Panc1 (cell line): ENCODE measurements at regions not wholly inside any gene's neighbourhood (a gene's known extent, or its start where the extent isn't known, plus 50 kb on each side); places are given as distances from the start of the nearest gene placed in this dataset.

ENCODE experiments used
- ATAC-seq: fragments of 200-7000 bp; cut with Tn5 transposase; 2 replicates; pipeline ENCODE4 v1.9.1; 2020; ENCODE audit warnings: mild to moderate bottlenecking, moderate library complexity
- BruUV-seq: library from RNA; stranded (reverse); fragments of 400-500 nt; replicated peaks from 2 replicates; lab custom pipeline; 2021; lab: Mats Ljungman, UMichigan
- CTCF ChIA-PET: fragments of 300-600 bp; sonication (Branson Sonifier 250); formaldehyde crosslinking; loops from one replicate; lab custom pipeline; 2022; ENCODE audit warnings: antibody characterized with exemption; lab: Charles Lee
- POLR2A ChIA-PET: fragments of 300-600 bp; sonication (Branson Sonifier 250); formaldehyde crosslinking; loops from one replicate; lab custom pipeline; 2022; ENCODE audit warnings: antibody characterized with exemption; lab: Charles Lee
- DNase-seq: peaks from one replicate; pipeline ENCODE4 v3.0.0-alpha.2; 2010; ENCODE audit warnings: low read depth, low spot score
- H3K27ac ChIP-seq: 2 replicates; pipeline ENCODE4 v1.5.1; 2011; ENCODE audit warnings: mild to moderate bottlenecking, low read length, inconsistent platforms
- H3K27me3 ChIP-seq: fragments of 200-500 bp; sonication (Bioruptor generic); 2 replicates; pipeline ENCODE4 v1.6.0; 2014; ENCODE audit warnings: low read length, inconsistent platforms; ENCODE audit not compliant: control insufficient read depth, insufficient read depth
- H3K36me3 ChIP-seq: fragments of 200-500 bp; sonication (Bioruptor generic); 2 replicates; pipeline ENCODE4 v1.5.1; 2014; ENCODE audit warnings: inconsistent platforms, mild to moderate bottlenecking, low read length, moderate library complexity; ENCODE audit not compliant: control insufficient read depth, insufficient read depth
- H3K4me1 ChIP-seq: 2 replicates; pipeline ENCODE4 v1.5.1; 2011; ENCODE audit warnings: inconsistent platforms, mild to moderate bottlenecking, low read length, moderate library complexity; ENCODE audit not compliant: control insufficient read depth, insufficient read depth
- H3K4me3 ChIP-seq, 2 experiments: 2 replicates each; pipeline ENCODE4 v1.5.1; 2011 to 2012; ENCODE audit warnings: low read depth in 2 of 2, low read length in 2 of 2, mild to moderate bottlenecking in 2 of 2, inconsistent platforms in 1 of 2, moderate library complexity in 1 of 2
- H3K9me3 ChIP-seq: fragments of 200-500 bp; sonication (Bioruptor generic); 2 replicates; pipeline ENCODE4 v1.5.1; 2014; ENCODE audit warnings: low read depth, mild to moderate bottlenecking, inconsistent platforms, low read length, moderate library complexity; ENCODE audit not compliant: control insufficient read depth, insufficient read depth
- CTCF ChIP-seq: fragments of 450-650 bp; IDR thresholded peaks from 2 replicates; pipeline ENCODE4 v1.5.1; 2017; ENCODE audit warnings: mild to moderate bottlenecking
- POLR2AphosphoS5 ChIP-seq: IDR thresholded peaks from 2 replicates; pipeline ENCODE4 v1.6.1; 2012; ENCODE audit warnings: mild to moderate bottlenecking, low read depth, low read length, moderate library complexity
- REST ChIP-seq, 2 experiments: IDR thresholded peaks; 2 replicates each; pipeline ENCODE4 v1.6.1; 2011 to 2012; ENCODE audit warnings: low read depth in 2 of 2, control low read depth in 1 of 2, low read length in 1 of 2, mild to moderate bottlenecking in 1 of 2, moderate library complexity in 1 of 2; ENCODE audit not compliant: insufficient read depth in 1 of 2
- SIN3A ChIP-seq: IDR thresholded peaks from 2 replicates; pipeline ENCODE4 v1.6.1; 2012; ENCODE audit warnings: low read depth, mild to moderate bottlenecking, low read length, moderate library complexity, borderline replicate concordance; ENCODE audit not compliant: insufficient read depth
- TCF7L2 ChIP-seq: IDR thresholded peaks from 2 replicates; pipeline ENCODE4 v1.6.1; 2011; ENCODE audit warnings: mild to moderate bottlenecking, low read depth, low read length, inconsistent platforms
- in situ Hi-C: cut with HindIII; loops from 2 replicates; pipeline ENCODE4 v1.10.0; 2016; ENCODE audit warnings: low sequenced_read_pairs, low pct_unique_long_range_greater_than_20kb
- intact Hi-C: fragments of 100-400 bp; cut with micrococcal nuclease; formaldehyde crosslinking; loops from one replicate; pipeline ENCODE4 v1.10.0; 2022; ENCODE audit not compliant: unreplicated experiment

- Histone ChIP-seq H3K27me3 (no peaks in the 10 kb centered on the region), H3K4me1 (no peaks in the 10 kb centered on the region), H3K36me3 (no peaks in the 10 kb centered on the region), H3K4me3 (no peak overlapping the region), H3K9me3 (no peaks in the 10 kb centered on the region), H3K27ac (no peak overlapping the region)
- ChIA-PET POLR2A (no interaction called here), CTCF (no interaction called here)
- TF ChIP-seq SIN3A (no peak), TCF7L2 (no peak), POLR2AphosphoS5 (no peak), CTCF (no peak), REST (IDR thresholded peaks at IDR 0.05; ENCODE audit: insufficient read depth in 1 of 2, low read depth in 2 of 2, low read length in 1 of 2) (no peak)
- DNase-seq: no peak
- intact Hi-C loops: no loop called here
- ATAC-seq: no peak
- in situ Hi-C loops: no loop called here
- BruUV-seq: no TSS peak
Measured at GRCh38 chr13:104295537-104295936, 1229.3 kb upstream of the SLC10A2 start.

- intact Hi-C loops (no loop called here), in situ Hi-C loops (no loop called here)
- no peak for ATAC-seq
- no peak overlapping the region for H3K27ac ChIP-seq
- BruUV-seq: no TSS peak
- DNase-seq: no peak
- CTCF ChIA-PET: no interaction called here
- H3K36me3 ChIP-seq: no peaks in the 10 kb centered on the region
- H3K4me3 ChIP-seq: no peak overlapping the region
- no peaks in the 10 kb centered on the region for H3K4me1 ChIP-seq
- H3K27me3 ChIP-seq: no peaks in the 10 kb centered on the region
- H3K9me3 ChIP-seq: no peaks in the 10 kb centered on the region
- TF ChIP-seq TCF7L2: no peak
- TF ChIP-seq REST (IDR thresholded peaks at IDR 0.05; ENCODE audit: insufficient read depth in 1 of 2, low read depth in 2 of 2, low read length in 1 of 2): no peak
- no peak for TF ChIP-seq SIN3A
- no peak for TF ChIP-seq POLR2AphosphoS5
- TF ChIP-seq CTCF: no peak
- POLR2A ChIA-PET: no interaction called here
Measured at GRCh38 chr13:104289400-104289799, 1223.2 kb upstream of the SLC10A2 start.
